Skeletal muscle cell (primary cell): ENCODE measurements at regions not wholly inside any gene's neighbourhood (a gene's known extent, or its start where the extent isn't known, plus 50 kb on each side); places are given as distances from the start of the nearest gene placed in this dataset.
"Not testable (repeated sequence)": the region's sequence is repeated elsewhere in the genome, so short reads cannot be mapped to it uniquely, and the experiment has no call there.

Source experiments
- DNase-seq: peaks from one replicate; pipeline ENCODE4 v3.0.0-alpha.2; 2010; ENCODE audit warnings: low read depth
- H3K4me3 ChIP-seq: 2 replicates; pipeline ENCODE4 v1.5.1; 2011; ENCODE audit warnings: low read depth, mild to moderate bottlenecking, control low read depth, low read length, moderate library complexity

- H3K4me3 ChIP-seq: no peak overlapping the region
- no peak for DNase-seq
These were observed 93.7 kb upstream of the HS6ST1 start for GRCh38 chr2:128412181-128412871.

GRCh38 chr2:128413014-128413717, 94.5 kb upstream of the HS6ST1 start:
- no peak for DNase-seq

GRCh38 chr2:128413718-128414341, 95.2 kb upstream of the HS6ST1 start:
- DNase-seq: no peak
- no peak overlapping the region for H3K4me3 ChIP-seq

More at GRCh38 chr2:128413014-128413717, 94.5 kb upstream of the HS6ST1 start:
- no peak overlapping the region for H3K4me3 ChIP-seq

- no peak overlapping the region for H3K4me3 ChIP-seq
- DNase-seq: no peak
These were observed 95.7 kb upstream of the HS6ST1 start for GRCh38 chr2:128414351-128414750.

- DNase-seq: no peak
- H3K4me3 ChIP-seq: no peak overlapping the region
These were observed 96.5 kb upstream of the HS6ST1 start for GRCh38 chr2:128414946-128415778.

- DNase-seq: no peak
- no peak overlapping the region for H3K4me3 ChIP-seq
These were observed 97.1 kb upstream of the HS6ST1 start for GRCh38 chr2:128415779-128416061.

- DNase-seq: no peak
- H3K4me3 ChIP-seq: no peak overlapping the region
These were observed 97.6 kb upstream of the HS6ST1 start for GRCh38 chr2:128416109-128416785.

- no peak overlapping the region for H3K4me3 ChIP-seq
- no peak for DNase-seq
These were observed 98.1 kb upstream of the HS6ST1 start for GRCh38 chr2:128416806-128417205.

GRCh38 chr2:128417264-128417663, 98.6 kb upstream of the HS6ST1 start:
- not testable (repeated sequence) for DNase-seq, H3K4me3 ChIP-seq

GRCh38 chr2:128420131-128420530, 101.5 kb upstream of the HS6ST1 start:
- no peak for DNase-seq
- no peak overlapping the region for H3K4me3 ChIP-seq

GRCh38 chr2:128420776-128421175, 102.1 kb upstream of the HS6ST1 start:
- DNase-seq: no peak
- no peak overlapping the region for H3K4me3 ChIP-seq

- H3K4me3 ChIP-seq: no peak overlapping the region
- no peak for DNase-seq
These were observed 102.6 kb upstream of the HS6ST1 start for GRCh38 chr2:128421286-128421685.

- no peak for DNase-seq
- no peak overlapping the region for H3K4me3 ChIP-seq
These were observed 103.2 kb upstream of the HS6ST1 start for GRCh38 chr2:128421861-128422311.

- H3K4me3 ChIP-seq: no peak overlapping the region
- DNase-seq: peak; percentile 68
These were observed 103.9 kb upstream of the HS6ST1 start for GRCh38 chr2:128422571-128422970.

GRCh38 chr2:128423788-128424165, 105.1 kb upstream of the HS6ST1 start:
- DNase-seq: no peak
- H3K4me3 ChIP-seq: no peak overlapping the region

GRCh38 chr2:128424406-128425171, 105.9 kb upstream of the HS6ST1 start:
- DNase-seq: no peak
- no peak overlapping the region for H3K4me3 ChIP-seq

GRCh38 chr2:128425216-128425615, 106.5 kb upstream of the HS6ST1 start:
- no peak overlapping the region for H3K4me3 ChIP-seq
- DNase-seq: no peak

- no peak for DNase-seq
- H3K4me3 ChIP-seq: no peak overlapping the region
These were observed 107.3 kb upstream of the HS6ST1 start for GRCh38 chr2:128425731-128426620.
